GM12872 (cell line): ENCODE measurements at regions not wholly inside any gene's neighbourhood (a gene's known extent, or its start where the extent isn't known, plus 50 kb on each side); places are given as distances from the start of the nearest gene placed in this dataset.

ENCODE experiments used
- CTCF ChIP-seq: IDR thresholded peaks from 3 replicates; pipeline ENCODE4 v1.5.1; 2011; ENCODE audit warnings: low read depth, mild to moderate bottlenecking, low read length, moderate library complexity; ENCODE audit not compliant: insufficient read depth

GRCh38 chr20:11711214-11711613 is 206.5 kb upstream of the BTBD3 start:
- no peak for TF ChIP-seq CTCF

- no peak for TF ChIP-seq CTCF
Observed at GRCh38 chr20:11712639-11713160, 205.0 kb upstream of the BTBD3 start.

GRCh38 chr20:11714886-11715285 is 202.8 kb upstream of the BTBD3 start:
- TF ChIP-seq CTCF = no peak

GRCh38 chr20:11716239-11716944 is 201.3 kb upstream of the BTBD3 start:
- TF ChIP-seq CTCF = peak; percentile 34; the same call in 1 of the 3 replicates

- TF ChIP-seq CTCF = no peak
Observed at GRCh38 chr20:11716945-11717248, 200.8 kb upstream of the BTBD3 start.

- TF ChIP-seq CTCF = no peak
Observed at GRCh38 chr20:11717562-11717961, 200.1 kb upstream of the BTBD3 start.

- TF ChIP-seq CTCF = no peak
Observed at GRCh38 chr20:11718474-11719094, 199.1 kb upstream of the BTBD3 start.
